ENCODE measurements at regions not wholly inside any gene's neighbourhood (a gene's known extent, or its start where the extent isn't known, plus 50 kb on each side); places are given as distances from the start of the nearest gene placed in this dataset.

GRCh38 chr4:175884048-175884447 is 72.0 kb upstream of the GPM6A start:
- Histone ChIP-seq H3K27me3 (replicated peaks; ENCODE audit: control insufficient read depth, insufficient read depth, low read length) (no peaks in the 10 kb centered on the region), H3K4me3 (replicated peaks; ENCODE audit: low read depth, low read length) (no peak overlapping the region), H3K36me3 (ENCODE audit: control insufficient read depth, insufficient read depth, low read length) (no peaks in the 10 kb centered on the region)
- no peak for TF ChIP-seq CTCF (IDR thresholded peaks at IDR 0.05; ENCODE audit: insufficient read depth, low read length, poor library complexity, severe bottlenecking)
- DNase-seq (ENCODE audit: extremely low read depth, insufficient read length) = no peak

GRCh38 chr4:175891231-175891630 is 79.2 kb upstream of the GPM6A start:
- no peak for DNase-seq (ENCODE audit: extremely low read depth, insufficient read length)

GRCh38 chr4:175891851-175892250 is 79.8 kb upstream of the GPM6A start:
- TF ChIP-seq CTCF (IDR thresholded peaks at IDR 0.05; ENCODE audit: insufficient read depth, low read length, poor library complexity, severe bottlenecking) = peak; percentile 41
- Histone ChIP-seq H3K36me3 (ENCODE audit: control insufficient read depth, insufficient read depth, low read length) (no peaks in the 10 kb centered on the region), H3K4me3 (replicated peaks; ENCODE audit: low read depth, low read length) (no peak overlapping the region), H3K27me3 (replicated peaks; ENCODE audit: control insufficient read depth, insufficient read depth, low read length) (no peaks in the 10 kb centered on the region)
- DNase-seq (ENCODE audit: extremely low read depth, insufficient read length) = no peak

More at GRCh38 chr4:175891231-175891630, 79.2 kb upstream of the GPM6A start:
- Histone ChIP-seq H3K27me3 (replicated peaks; ENCODE audit: control insufficient read depth, insufficient read depth, low read length) (no peaks in the 10 kb centered on the region), H3K4me3 (replicated peaks; ENCODE audit: low read depth, low read length) (no peak overlapping the region), H3K36me3 (ENCODE audit: control insufficient read depth, insufficient read depth, low read length) (no peaks in the 10 kb centered on the region)
- TF ChIP-seq CTCF (IDR thresholded peaks at IDR 0.05; ENCODE audit: insufficient read depth, low read length, poor library complexity, severe bottlenecking) = no peak

- TF ChIP-seq CTCF (IDR thresholded peaks at IDR 0.05; ENCODE audit: insufficient read depth, low read length, poor library complexity, severe bottlenecking) = no peak
- H3K27me3 ChIP-seq (replicated peaks; ENCODE audit: control insufficient read depth, insufficient read depth, low read length) = no peaks in the 10 kb centered on the region
- no peak for DNase-seq (ENCODE audit: extremely low read depth, insufficient read length)
- no peak overlapping the region for H3K4me3 ChIP-seq (replicated peaks; ENCODE audit: low read depth, low read length)
- H3K36me3 ChIP-seq (ENCODE audit: control insufficient read depth, insufficient read depth, low read length) = no peaks in the 10 kb centered on the region
These were observed 93.9 kb upstream of the GPM6A start for GRCh38 chr4:175905925-175906324.

- DNase-seq (ENCODE audit: extremely low read depth, insufficient read length) = no peak
- Histone ChIP-seq H3K36me3 (ENCODE audit: control insufficient read depth, insufficient read depth, low read length) (no peaks in the 10 kb centered on the region), H3K27me3 (replicated peaks; ENCODE audit: control insufficient read depth, insufficient read depth, low read length) (no peaks in the 10 kb centered on the region), H3K4me3 (replicated peaks; ENCODE audit: low read depth, low read length) (no peak overlapping the region)
- no peak for TF ChIP-seq CTCF (IDR thresholded peaks at IDR 0.05; ENCODE audit: insufficient read depth, low read length, poor library complexity, severe bottlenecking)
These were observed 94.3 kb upstream of the GPM6A start for GRCh38 chr4:175906384-175906783.

- DNase-seq (ENCODE audit: extremely low read depth, insufficient read length) = no peak
- no peaks in the 10 kb centered on the region for H3K36me3 ChIP-seq (ENCODE audit: control insufficient read depth, insufficient read depth, low read length)
These were observed 98.6 kb upstream of the GPM6A start for GRCh38 chr4:175910700-175911099.

More at GRCh38 chr4:175910700-175911099, 98.6 kb upstream of the GPM6A start:
- no peak for TF ChIP-seq CTCF (IDR thresholded peaks at IDR 0.05; ENCODE audit: insufficient read depth, low read length, poor library complexity, severe bottlenecking)
- no peaks in the 10 kb centered on the region for H3K27me3 ChIP-seq (replicated peaks; ENCODE audit: control insufficient read depth, insufficient read depth, low read length)
- H3K4me3 ChIP-seq (replicated peaks; ENCODE audit: low read depth, low read length) = no peak overlapping the region
